WTC11 (cell line): ENCODE measurements at regions not wholly inside any gene's neighbourhood (a gene's known extent, or its start where the extent isn't known, plus 50 kb on each side); places are given as distances from the start of the nearest gene placed in this dataset.

Experiments
- ATAC-seq: fragments of 200-7000 bp; cut with Tn5 transposase; 2 replicates; pipeline ENCODE4 v1.10.0; 2021; ENCODE audit warnings: mild to moderate bottlenecking, moderate library complexity
- CTCF ChIA-PET: fragments of 300-600 bp; sonication (Branson Sonifier 250); formaldehyde crosslinking; loops from one replicate; lab custom pipeline; 2021; ENCODE audit warnings: antibody characterized with exemption; lab: Charles Lee
- POLR2A ChIA-PET: fragments of 350-600 bp; sonication (Branson Sonifier 250); formaldehyde crosslinking; loops from one replicate; lab custom pipeline; 2021; ENCODE audit warnings: antibody characterized with exemption; lab: Charles Lee
- DNase-seq: peaks from one replicate; pipeline ENCODE4 v3.0.0; 2021; ENCODE audit warnings: low spot score
- H3K27ac Mint-ChIP-seq: 2 replicates; pipeline ENCODE4 v1.8.0; 2021; ENCODE audit warnings: mixed read lengths
- H3K27me3 Mint-ChIP-seq: 2 replicates; pipeline ENCODE4 v1.8.0; 2021; ENCODE audit warnings: low read depth, mild to moderate bottlenecking, moderate library complexity, mixed read lengths
- H3K36me3 Mint-ChIP-seq: 2 replicates; pipeline ENCODE4 v1.8.0; 2021; ENCODE audit warnings: mixed read lengths
- H3K4me1 Mint-ChIP-seq: 2 replicates; pipeline ENCODE4 v1.8.0; 2022; ENCODE audit warnings: mixed read lengths
- H3K4me3 Mint-ChIP-seq: 2 replicates; pipeline ENCODE4 v1.8.0; 2021; ENCODE audit warnings: mild to moderate bottlenecking, moderate library complexity, mixed read lengths
- H3K9me3 Mint-ChIP-seq: 2 replicates; pipeline ENCODE4 v1.8.0; 2021; ENCODE audit warnings: mixed read lengths
- ELF4 ChIP-seq: sonication (generic); formaldehyde crosslinking; IDR thresholded peaks from 2 replicates; pipeline ENCODE4 v1.8.1; 2022; ENCODE audit warnings: low read depth, mild to moderate bottlenecking, moderate library complexity, missing genetic modification reagents
- FOXK1 ChIP-seq: sonication (generic); formaldehyde crosslinking; IDR thresholded peaks from 2 replicates; pipeline ENCODE4 v1.8.0; 2022; ENCODE audit warnings: mild to moderate bottlenecking, moderate library complexity, missing genetic modification reagents
- GRHL2 ChIP-seq: fragments of 250-450 bp; sonication (Bioruptor Pico); IDR thresholded peaks from 2 replicates; pipeline ENCODE4 v1.8.0; 2022; ENCODE audit warnings: mild to moderate bottlenecking, moderate library complexity; ENCODE audit not compliant: insufficient replicate concordance, severe bottlenecking
- JAZF1 ChIP-seq: fragments of 250-450 bp; sonication (Bioruptor Pico); IDR thresholded peaks from 2 replicates; pipeline ENCODE4 v1.9.0; 2021; ENCODE audit warnings: moderate library complexity, mild to moderate bottlenecking, inconsistent platforms
- NFYB ChIP-seq: sonication (generic); formaldehyde crosslinking; conservative IDR thresholded peaks from 2 replicates; pipeline ENCODE4 v1.8.0; 2022; ENCODE audit warnings: low read depth, missing genetic modification reagents
- NR2C2 ChIP-seq: sonication (generic); formaldehyde crosslinking; IDR thresholded peaks from 2 replicates; pipeline ENCODE4 v1.8.0; 2022; ENCODE audit warnings: mild to moderate bottlenecking, missing genetic modification reagents
- SP1 ChIP-seq: sonication (generic); formaldehyde crosslinking; conservative IDR thresholded peaks from 2 replicates; pipeline ENCODE4 v1.8.1; 2022; ENCODE audit warnings: missing genetic modification reagents
- ZBTB21 ChIP-seq: sonication (generic); formaldehyde crosslinking; IDR thresholded peaks from 2 replicates; pipeline ENCODE4 v1.8.1; 2023; ENCODE audit warnings: mild to moderate bottlenecking, missing genetic modification reagents, borderline replicate concordance
- ZNF121 ChIP-seq: sonication (generic); formaldehyde crosslinking; IDR thresholded peaks from 2 replicates; pipeline ENCODE4 v1.8.0; 2023; ENCODE audit warnings: missing genetic modification reagents
- ZNF232 ChIP-seq: sonication (generic); formaldehyde crosslinking; IDR thresholded peaks from 2 replicates; pipeline ENCODE4 v1.8.0; 2022; ENCODE audit warnings: mild to moderate bottlenecking, missing genetic modification reagents
- ZNF317 ChIP-seq: sonication (generic); formaldehyde crosslinking; IDR thresholded peaks from 2 replicates; pipeline ENCODE4 v1.8.1; 2023; ENCODE audit warnings: low read depth, mild to moderate bottlenecking, moderate library complexity, missing genetic modification reagents, borderline replicate concordance
- ZNF423 ChIP-seq: fragments of 250-450 bp; sonication (Bioruptor Pico); IDR thresholded peaks from 2 replicates; pipeline ENCODE4 v2.1.2; 2022; ENCODE audit warnings: mild to moderate bottlenecking, moderate library complexity
- TF ChIP-seq, protein P1 (sequence below): sonication (generic); formaldehyde crosslinking; IDR thresholded peaks from 2 replicates; pipeline ENCODE4 v1.8.1; 2023; ENCODE audit warnings: mild to moderate bottlenecking, missing genetic modification reagents, moderate library complexity
- TF ChIP-seq, protein P2 (sequence below): fragments of 250-450 bp; sonication (Bioruptor Pico); IDR thresholded peaks from 2 replicates; pipeline ENCODE4 v1.9.0; 2021; ENCODE audit warnings: mild to moderate bottlenecking
- TF ChIP-seq, protein P3 (sequence below): sonication (generic); formaldehyde crosslinking; conservative IDR thresholded peaks from 2 replicates; pipeline ENCODE4 v1.8.1; 2022; ENCODE audit warnings: mild to moderate bottlenecking, missing genetic modification reagents
- TF ChIP-seq, protein P4 (sequence below): sonication (generic); formaldehyde crosslinking; IDR thresholded peaks from 2 replicates; pipeline ENCODE4 v1.8.1; 2022; ENCODE audit warnings: low read depth, missing genetic modification reagents, borderline replicate concordance
- TF ChIP-seq, protein P5 (sequence below): fragments of 250-450 bp; sonication (Bioruptor Pico); IDR thresholded peaks from 2 replicates; pipeline ENCODE4 v1.8.0; 2021; ENCODE audit warnings: mild to moderate bottlenecking
- TF ChIP-seq, protein P6 (sequence below): fragments of 250-450 bp; sonication (Bioruptor Pico); IDR thresholded peaks from 2 replicates; pipeline ENCODE4 v1.9.0; 2021; ENCODE audit warnings: moderate library complexity, mild to moderate bottlenecking, inconsistent platforms, borderline replicate concordance
- TF ChIP-seq, protein P7 (sequence below): fragments of 250-450 bp; sonication (Bioruptor Pico); conservative IDR thresholded peaks from 2 replicates; pipeline ENCODE4 v1.9.0; 2021; ENCODE audit warnings: mild to moderate bottlenecking

DNA sequence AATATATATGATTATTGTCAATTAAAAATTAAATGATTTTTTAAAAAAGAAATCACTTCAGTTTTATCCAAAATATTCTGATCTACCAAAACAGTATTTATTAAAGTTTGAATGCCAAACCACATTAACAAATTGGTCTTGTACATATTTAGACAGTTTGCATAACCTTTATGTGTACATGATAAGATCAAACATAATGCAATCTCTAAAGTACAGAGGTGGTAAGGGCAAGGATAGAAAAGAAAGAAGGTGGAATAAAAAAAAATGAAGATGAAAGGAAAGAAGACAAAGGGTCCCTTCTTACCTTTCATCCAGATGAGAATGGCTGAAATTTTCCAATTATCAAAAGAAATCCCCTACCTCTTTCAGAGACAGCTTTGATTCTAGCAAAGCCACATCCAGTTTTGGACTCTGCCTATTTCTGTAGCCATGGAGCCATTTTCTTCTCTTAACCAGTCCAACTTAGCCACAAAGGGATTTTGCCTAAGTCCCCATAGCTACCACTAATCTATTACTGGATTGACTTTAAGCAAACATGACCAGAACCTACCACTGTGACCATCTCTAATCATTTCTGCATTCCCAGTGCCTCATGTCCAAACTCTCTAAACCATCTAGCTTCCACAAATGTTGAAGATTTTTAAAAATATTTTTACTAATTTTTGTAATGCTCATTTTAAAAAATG is 133.3 kb upstream of the TRPM3 start (continued):
- TF ChIP-seq FOXK1 (CRISPR knock-in tag): no peak
- no peak for TF ChIP-seq NFYB (CRISPR knock-in tag)
- TF ChIP-seq, protein P1, sequence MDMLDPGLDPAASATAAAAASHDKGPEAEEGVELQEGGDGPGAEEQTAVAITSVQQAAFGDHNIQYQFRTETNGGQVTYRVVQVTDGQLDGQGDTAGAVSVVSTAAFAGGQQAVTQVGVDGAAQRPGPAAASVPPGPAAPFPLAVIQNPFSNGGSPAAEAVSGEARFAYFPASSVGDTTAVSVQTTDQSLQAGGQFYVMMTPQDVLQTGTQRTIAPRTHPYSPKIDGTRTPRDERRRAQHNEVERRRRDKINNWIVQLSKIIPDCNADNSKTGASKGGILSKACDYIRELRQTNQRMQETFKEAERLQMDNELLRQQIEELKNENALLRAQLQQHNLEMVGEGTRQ (CRISPR knock-in tag): no peak
- TF ChIP-seq, protein P2, sequence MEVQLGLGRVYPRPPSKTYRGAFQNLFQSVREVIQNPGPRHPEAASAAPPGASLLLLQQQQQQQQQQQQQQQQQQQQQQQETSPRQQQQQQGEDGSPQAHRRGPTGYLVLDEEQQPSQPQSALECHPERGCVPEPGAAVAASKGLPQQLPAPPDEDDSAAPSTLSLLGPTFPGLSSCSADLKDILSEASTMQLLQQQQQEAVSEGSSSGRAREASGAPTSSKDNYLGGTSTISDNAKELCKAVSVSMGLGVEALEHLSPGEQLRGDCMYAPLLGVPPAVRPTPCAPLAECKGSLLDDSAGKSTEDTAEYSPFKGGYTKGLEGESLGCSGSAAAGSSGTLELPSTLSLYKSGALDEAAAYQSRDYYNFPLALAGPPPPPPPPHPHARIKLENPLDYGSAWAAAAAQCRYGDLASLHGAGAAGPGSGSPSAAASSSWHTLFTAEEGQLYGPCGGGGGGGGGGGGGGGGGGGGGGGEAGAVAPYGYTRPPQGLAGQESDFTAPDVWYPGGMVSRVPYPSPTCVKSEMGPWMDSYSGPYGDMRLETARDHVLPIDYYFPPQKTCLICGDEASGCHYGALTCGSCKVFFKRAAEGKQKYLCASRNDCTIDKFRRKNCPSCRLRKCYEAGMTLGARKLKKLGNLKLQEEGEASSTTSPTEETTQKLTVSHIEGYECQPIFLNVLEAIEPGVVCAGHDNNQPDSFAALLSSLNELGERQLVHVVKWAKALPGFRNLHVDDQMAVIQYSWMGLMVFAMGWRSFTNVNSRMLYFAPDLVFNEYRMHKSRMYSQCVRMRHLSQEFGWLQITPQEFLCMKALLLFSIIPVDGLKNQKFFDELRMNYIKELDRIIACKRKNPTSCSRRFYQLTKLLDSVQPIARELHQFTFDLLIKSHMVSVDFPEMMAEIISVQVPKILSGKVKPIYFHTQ (CRISPR knock-in tag): no peak
- TF ChIP-seq ELF4 (CRISPR knock-in tag): no peak
- no peak for TF ChIP-seq ZBTB21
- TF ChIP-seq, protein P3, sequence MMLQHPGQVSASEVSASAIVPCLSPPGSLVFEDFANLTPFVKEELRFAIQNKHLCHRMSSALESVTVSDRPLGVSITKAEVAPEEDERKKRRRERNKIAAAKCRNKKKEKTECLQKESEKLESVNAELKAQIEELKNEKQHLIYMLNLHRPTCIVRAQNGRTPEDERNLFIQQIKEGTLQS: no peak
- TF ChIP-seq, all 79 proteins: peak for 0

DNA sequence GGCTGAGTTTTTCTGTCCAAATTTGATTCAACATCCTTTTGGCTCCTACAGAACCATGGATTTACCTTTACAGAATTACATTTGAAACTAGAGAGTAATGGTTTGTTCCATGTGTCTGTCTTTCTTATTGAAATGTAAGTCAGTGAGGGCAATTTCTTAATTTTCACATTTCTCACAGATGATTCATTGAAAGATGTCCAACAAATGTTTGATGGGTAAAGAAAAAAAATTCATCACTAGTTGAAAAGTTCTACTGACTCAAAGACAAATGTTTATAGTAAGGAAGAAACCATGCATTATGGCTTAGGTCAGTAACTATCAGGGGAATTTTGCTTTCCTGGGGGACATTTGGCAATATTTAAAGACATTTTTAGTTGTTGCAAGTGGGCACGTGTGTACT is 131.6 kb upstream of the TRPM3 start:
- DNase-seq: no peak
- Mint-ChIP-seq H3K4me1 (peaks cover 23% of the 10 kb centered on the region), H3K9me3 (peaks cover 5% of the 10 kb centered on the region), H3K36me3 (peaks cover 3% of the 10 kb centered on the region; the same call in 1 of the 2 replicates), H3K4me3 (no peak overlapping the region), H3K27ac (no peak overlapping the region), H3K27me3 (no peaks in the 10 kb centered on the region)
- ChIA-PET CTCF (no interaction called here), POLR2A (no interaction called here)
- TF ChIP-seq, protein P4, sequence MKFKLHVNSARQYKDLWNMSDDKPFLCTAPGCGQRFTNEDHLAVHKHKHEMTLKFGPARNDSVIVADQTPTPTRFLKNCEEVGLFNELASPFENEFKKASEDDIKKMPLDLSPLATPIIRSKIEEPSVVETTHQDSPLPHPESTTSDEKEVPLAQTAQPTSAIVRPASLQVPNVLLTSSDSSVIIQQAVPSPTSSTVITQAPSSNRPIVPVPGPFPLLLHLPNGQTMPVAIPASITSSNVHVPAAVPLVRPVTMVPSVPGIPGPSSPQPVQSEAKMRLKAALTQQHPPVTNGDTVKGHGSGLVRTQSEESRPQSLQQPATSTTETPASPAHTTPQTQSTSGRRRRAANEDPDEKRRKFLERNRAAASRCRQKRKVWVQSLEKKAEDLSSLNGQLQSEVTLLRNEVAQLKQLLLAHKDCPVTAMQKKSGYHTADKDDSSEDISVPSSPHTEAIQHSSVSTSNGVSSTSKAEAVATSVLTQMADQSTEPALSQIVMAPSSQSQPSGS (CRISPR knock-in tag): no peak
- TF ChIP-seq JAZF1 (CRISPR knock-in tag) (no peak), ZNF317 (CRISPR knock-in tag) (no peak), ZNF232 (no peak), ZNF423 (CRISPR knock-in tag) (no peak)
- TF ChIP-seq, protein P5, sequence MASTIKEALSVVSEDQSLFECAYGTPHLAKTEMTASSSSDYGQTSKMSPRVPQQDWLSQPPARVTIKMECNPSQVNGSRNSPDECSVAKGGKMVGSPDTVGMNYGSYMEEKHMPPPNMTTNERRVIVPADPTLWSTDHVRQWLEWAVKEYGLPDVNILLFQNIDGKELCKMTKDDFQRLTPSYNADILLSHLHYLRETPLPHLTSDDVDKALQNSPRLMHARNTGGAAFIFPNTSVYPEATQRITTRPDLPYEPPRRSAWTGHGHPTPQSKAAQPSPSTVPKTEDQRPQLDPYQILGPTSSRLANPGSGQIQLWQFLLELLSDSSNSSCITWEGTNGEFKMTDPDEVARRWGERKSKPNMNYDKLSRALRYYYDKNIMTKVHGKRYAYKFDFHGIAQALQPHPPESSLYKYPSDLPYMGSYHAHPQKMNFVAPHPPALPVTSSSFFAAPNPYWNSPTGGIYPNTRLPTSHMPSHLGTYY (CRISPR knock-in tag): no peak
- no peak for ATAC-seq

DNA sequence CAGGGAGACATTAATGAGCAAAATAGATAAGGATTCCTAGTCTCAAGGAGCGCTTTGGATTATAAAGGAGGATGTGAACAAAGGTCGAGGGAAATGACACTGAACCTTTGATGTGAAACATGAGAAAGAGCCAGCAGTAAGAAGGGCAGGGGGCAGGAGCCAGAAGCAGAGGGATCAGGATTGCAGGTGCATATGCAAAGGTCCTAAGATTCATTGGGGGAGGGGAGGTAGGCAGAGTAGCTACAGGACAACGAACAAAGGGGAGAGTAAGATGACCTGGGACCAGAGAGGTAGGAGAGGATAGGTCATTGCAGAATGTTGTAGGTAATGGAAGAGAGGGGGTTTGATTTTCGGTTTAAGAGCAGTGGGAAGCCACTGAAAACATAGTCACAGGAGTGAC is 129.2 kb upstream of the TRPM3 start:
- ATAC-seq (peak; percentile 100), DNase-seq (peak; percentile 36)
- ChIA-PET POLR2A (no interaction called here), CTCF (interaction anchor here (0.6 to 1.3 kb wide), 5 partner anchors 35 to 1578 kb away, joined by 3 to 11 read pairs (median 5); partner anchors contain the start of gene APBA1)
- H3K9me3 Mint-ChIP-seq: peaks cover 5% of the 10 kb centered on the region
- peaks cover 39% of the 10 kb centered on the region for H3K4me1 Mint-ChIP-seq
- peaks cover 3% of the 10 kb centered on the region; the same call in 1 of the 2 replicates for H3K36me3 Mint-ChIP-seq
- H3K4me3 Mint-ChIP-seq: peak overlapping the region; percentile 44
- H3K27me3 Mint-ChIP-seq: no peaks in the 10 kb centered on the region
- peak overlapping the region; percentile 96 for H3K27ac Mint-ChIP-seq
- TF ChIP-seq GRHL2 (CRISPR knock-in tag): no peak
- TF ChIP-seq ZNF121 (CRISPR knock-in tag): peak; percentile 95
- TF ChIP-seq, protein P6, sequence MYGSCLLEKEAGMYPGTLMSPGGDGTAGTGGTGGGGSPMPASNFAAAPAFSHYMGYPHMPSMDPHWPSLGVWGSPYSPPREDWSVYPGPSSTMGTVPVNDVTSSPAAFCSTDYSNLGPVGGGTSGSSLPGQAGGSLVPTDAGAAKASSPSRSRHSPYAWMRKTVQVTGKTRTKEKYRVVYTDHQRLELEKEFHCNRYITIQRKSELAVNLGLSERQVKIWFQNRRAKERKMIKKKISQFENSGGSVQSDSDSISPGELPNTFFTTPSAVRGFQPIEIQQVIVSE (CRISPR knock-in tag): no peak
- TF ChIP-seq, protein P7, sequence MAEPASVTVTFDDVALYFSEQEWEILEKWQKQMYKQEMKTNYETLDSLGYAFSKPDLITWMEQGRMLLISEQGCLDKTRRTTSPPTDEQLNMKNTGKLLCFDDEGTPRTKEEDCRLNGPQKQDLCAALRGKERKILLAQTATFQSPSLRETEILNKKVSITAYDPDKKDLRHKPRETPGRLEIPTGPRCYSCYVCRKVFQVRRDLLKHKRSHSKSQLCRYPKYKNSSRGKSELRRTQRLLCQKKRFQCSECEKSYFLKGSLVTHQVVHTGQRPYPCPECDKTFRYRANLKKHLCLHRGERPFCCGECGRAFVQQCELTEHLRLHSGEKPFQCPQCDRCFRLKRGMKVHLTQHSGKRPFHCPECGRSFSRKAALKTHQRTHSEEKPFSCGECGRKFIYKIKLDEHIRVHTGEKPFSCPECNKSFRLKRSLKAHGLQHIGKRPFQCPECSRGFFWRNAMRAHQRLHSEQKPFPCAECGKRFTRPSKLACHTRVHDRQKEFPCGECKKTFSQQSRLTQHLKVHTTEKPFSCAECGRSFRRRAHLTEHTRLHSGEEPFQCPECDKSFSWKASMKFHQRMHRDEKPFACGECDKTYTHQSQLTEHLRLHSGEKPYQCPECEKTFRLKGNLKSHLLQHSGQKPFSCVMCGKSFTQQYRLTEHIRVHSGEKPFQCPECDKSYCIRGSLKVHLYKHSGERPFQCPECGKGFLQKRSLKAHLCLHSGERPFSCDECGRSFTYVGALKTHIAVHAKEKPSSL: no peak
- TF ChIP-seq, protein P4 (CRISPR knock-in tag): no peak
- TF ChIP-seq NR2C2 (CRISPR knock-in tag): no peak
- TF ChIP-seq SP1 (CRISPR knock-in tag): no peak
